ENCODE measurements at regions not wholly inside any gene's neighbourhood (a gene's known extent, or its start where the extent isn't known, plus 50 kb on each side); places are given as distances from the start of the nearest gene placed in this dataset.

GRCh38 chr1:9183898-9184297 lies 50.7 kb upstream of the H6PD start:
- no peak for TF ChIP-seq BRCA1 (IDR thresholded peaks at IDR 0.05; ENCODE audit: low read depth, low read length)
- peak; percentile 74 for TF ChIP-seq FOSL1 (IDR thresholded peaks at IDR 0.05; ENCODE audit: insufficient read depth, low read depth, low read length)
- DNase-seq (ENCODE audit: low read depth in 1 of 2, low spot score in 2 of 2) (no peak), FAIRE-seq (no peak)
- ChIA-PET POLR2A (ENCODE audit: partially characterized antibody) (interaction anchor here (1.3 to 1.9 kb wide), 2 partner anchors 13 to 54 kb away, joined by 3 to 8 read pairs; no protein-coding TSS in a partner anchor), CTCF (ENCODE audit: partially characterized antibody) (interaction anchor here (0.8 to 6.8 kb wide), 3 partner anchors 12 to 49 kb away, joined by 3 to 45 read pairs (median 3); no protein-coding TSS in a partner anchor)
- Histone ChIP-seq H3K36me3 (ENCODE audit: control insufficient read depth in 2 of 4, insufficient read depth in 4 of 4, low read length in 3 of 4) (peaks cover 0 to under 1% (median 0%) of the 10 kb centered on the region in 4 experiments; a peak in 1 of 8 replicates), H3K79me1 (ENCODE audit: low read depth, low read length) (peaks cover 11% of the 10 kb centered on the region; the same call in 1 of the 2 replicates), H3K9me3 (ENCODE audit: insufficient read depth in 2 of 2, low read depth in 1 of 2, low read length in 1 of 2) (0 out of 4 replicates have a peak, but pooled peaks cover 0 to 4% of the 10 kb centered on the region in 2 experiments), H3K56ac (replicated peaks; ENCODE audit: insufficient read length, low read depth, low read length) (no peak overlapping the region), H2BK12ac (ENCODE audit: low read depth, low read length) (peak overlapping the region; percentile 30; the same call in 1 of the 2 replicates), H4K20me1 (replicated peaks in 1 of 2; ENCODE audit: control insufficient read depth in 1 of 2, insufficient read depth in 2 of 2, low read length in 2 of 2) (peaks cover 5 to 11% of the 10 kb centered on the region in 2 experiments), H3K4me1 (replicated peaks in 1 of 4; ENCODE audit: control insufficient read depth in 3 of 4, insufficient read depth in 4 of 4, low read length in 3 of 4) (peaks cover 4 to 14% (median 7%) of the 10 kb centered on the region in 4 experiments; a peak in 6 of 7 replicates), H3K14ac (ENCODE audit: insufficient read length) (no peak overlapping the region), H3K9ac (replicated peaks in 1 of 4; ENCODE audit: extremely low read depth in 1 of 4, low read depth in 3 of 4, low read length in 3 of 4) (0 out of 7 replicates have a peak overlapping the region, but pooled peaks of 1 of the 4 experiments have one; percentile 29), H3K27me3 (replicated peaks in 1 of 4; ENCODE audit: control insufficient read depth in 3 of 4, extremely low read depth in 1 of 4, insufficient read depth in 3 of 4, low read length in 3 of 4) (peaks cover 0 to 23% (median 12%) of the 10 kb centered on the region in 4 experiments; a peak in 5 of 7 replicates), H3K4me2 (ENCODE audit: insufficient read depth in 1 of 2, low read depth in 2 of 2, low read length in 2 of 2) (peak overlapping the region; percentile 64 to 97), H2BK5ac (ENCODE audit: low read depth, low read length) (no peak overlapping the region), H4K5ac (ENCODE audit: insufficient read length, low read depth, low read length) (no peak overlapping the region), H3K23me2 (ENCODE audit: low read depth, low read length) (peaks cover 20% of the 10 kb centered on the region), H2BK120ac (replicated peaks; ENCODE audit: low read depth, low read length) (no peak overlapping the region), H2AK5ac (ENCODE audit: low read depth, low read length) (no peak overlapping the region), H4K91ac (replicated peaks; ENCODE audit: insufficient read length, low read length) (no peak overlapping the region), H2AFZ (ENCODE audit: low read length) (no peak overlapping the region), H3K23ac (ENCODE audit: insufficient read length) (no peak overlapping the region), H4K8ac (ENCODE audit: extremely low read depth, insufficient read depth, low read length) (no peak overlapping the region), H3K27ac (ENCODE audit: low read depth, low read length) (no peak overlapping the region), H3K18ac (ENCODE audit: extremely low read depth, low read length) (no peak overlapping the region; the same call in 1 of the 2 replicates), H3K4ac (replicated peaks; ENCODE audit: insufficient read length, low read depth, low read length) (no peak overlapping the region), H3K79me2 (ENCODE audit: control insufficient read depth in 1 of 2, insufficient read depth in 2 of 2, low read length in 2 of 2) (peaks cover 5 to 26% of the 10 kb centered on the region in 2 experiments; a peak in 3 of 4 replicates), H2BK15ac (ENCODE audit: low read length) (0 out of 2 replicates have a peak overlapping the region, but pooled peaks have one; percentile 40), H2BK20ac (ENCODE audit: low read length) (no peak overlapping the region), H3K4me3 (ENCODE audit: extremely low read depth in 1 of 4, insufficient read depth in 2 of 4, low read depth in 3 of 4, low read length in 4 of 4) (peak overlapping the region; percentile 54 to 87 (median 78); a peak in 6 of 8 replicates)
- WGBS, 2 experiments (ENCODE audit: extremely low coverage in 1 of 2, insufficient coverage in 1 of 2, insufficient read length in 1 of 2, insufficient replicate concordance in 2 of 2, low coverage in 1 of 2, low lambda C conversion rate in 2 of 2, missing lambda C conversion rate in 1 of 2): 63% methylated on average over 3 of the region's 4 CpGs; no CpG with 5 or more reads in 1 of the 2 experiments

Data from H1 (cell line).